ENCODE measurements at regions not wholly inside any gene's neighbourhood (a gene's known extent, or its start where the extent isn't known, plus 50 kb on each side); places are given as distances from the start of the nearest gene placed in this dataset.

- Mint-ChIP-seq H3K4me3 (no peak overlapping the region), H3K4me1 (ENCODE audit: low read depth) (no peaks in the 10 kb centered on the region), H3K36me3 (ENCODE audit: low read depth) (no peaks in the 10 kb centered on the region), H3K27ac (no peak overlapping the region), H3K27me3 (no peaks in the 10 kb centered on the region), H3K9me3 (peaks cover 8% of the 10 kb centered on the region)
- TF ChIP-seq CTCF (IDR thresholded peaks at IDR 0.05) = no peak
- CTCF ChIA-PET = no interaction called here
- ATAC-seq (no peak), DNase-seq (no peak)
- POLR2A ChIA-PET = no interaction called here
- intact Hi-C loops (cut with micrococcal nuclease) = no loop called here
Measured at GRCh38 chr9:103168254-103168653, 173.1 kb downstream of the CYLC2 start.

- ChIA-PET POLR2A (no interaction called here), CTCF (no interaction called here)
- intact Hi-C loops (cut with micrococcal nuclease) = no loop called here
- H3K9me3 Mint-ChIP-seq = peaks cover 8% of the 10 kb centered on the region
- no peak for ATAC-seq
- H3K4me1 Mint-ChIP-seq (ENCODE audit: low read depth) = no peaks in the 10 kb centered on the region
- no peaks in the 10 kb centered on the region for H3K36me3 Mint-ChIP-seq (ENCODE audit: low read depth)
- DNase-seq = no peak
- H3K4me3 Mint-ChIP-seq = no peak overlapping the region
- no peak for TF ChIP-seq CTCF (IDR thresholded peaks at IDR 0.05)
- no peak overlapping the region for H3K27ac Mint-ChIP-seq
- no peaks in the 10 kb centered on the region for H3K27me3 Mint-ChIP-seq
Measured at GRCh38 chr9:103169798-103170197, 174.7 kb downstream of the CYLC2 start.

- Mint-ChIP-seq H3K36me3 (ENCODE audit: low read depth) (no peaks in the 10 kb centered on the region), H3K4me1 (ENCODE audit: low read depth) (no peaks in the 10 kb centered on the region), H3K27ac (no peak overlapping the region), H3K27me3 (no peaks in the 10 kb centered on the region), H3K4me3 (no peak overlapping the region), H3K9me3 (no peaks in the 10 kb centered on the region)
- TF ChIP-seq CTCF (IDR thresholded peaks at IDR 0.05) = no peak
- ATAC-seq (no peak), DNase-seq (no peak)
- CTCF ChIA-PET = no interaction called here
- POLR2A ChIA-PET = no interaction called here
- intact Hi-C loops (cut with micrococcal nuclease) = no loop called here
Measured at GRCh38 chr9:103183701-103184171, 188.6 kb downstream of the CYLC2 start.

GRCh38 chr9:103186959-103187358, 191.8 kb downstream of the CYLC2 start:
- POLR2A ChIA-PET = no interaction called here
- no peaks in the 10 kb centered on the region for H3K36me3 Mint-ChIP-seq (ENCODE audit: low read depth)
- H3K4me1 Mint-ChIP-seq (ENCODE audit: low read depth) = no peaks in the 10 kb centered on the region
- intact Hi-C loops (cut with micrococcal nuclease) = no loop called here
- no peak overlapping the region for H3K4me3 Mint-ChIP-seq
- CTCF ChIA-PET = no interaction called here
- ATAC-seq (no peak), DNase-seq (no peak)
- no peaks in the 10 kb centered on the region for H3K27me3 Mint-ChIP-seq
- H3K27ac Mint-ChIP-seq = no peak overlapping the region
- TF ChIP-seq CTCF (IDR thresholded peaks at IDR 0.05) = no peak
- no peaks in the 10 kb centered on the region for H3K9me3 Mint-ChIP-seq

- no peak overlapping the region for H3K4me3 Mint-ChIP-seq
- intact Hi-C loops (cut with micrococcal nuclease) = no loop called here
- ATAC-seq (no peak), DNase-seq (no peak)
- no peak overlapping the region for H3K27ac Mint-ChIP-seq
- no peak for TF ChIP-seq CTCF (IDR thresholded peaks at IDR 0.05)
- no peaks in the 10 kb centered on the region for H3K4me1 Mint-ChIP-seq (ENCODE audit: low read depth)
- H3K27me3 Mint-ChIP-seq = no peaks in the 10 kb centered on the region
- H3K36me3 Mint-ChIP-seq (ENCODE audit: low read depth) = no peaks in the 10 kb centered on the region
- ChIA-PET POLR2A (no interaction called here), CTCF (no interaction called here)
- no peaks in the 10 kb centered on the region for H3K9me3 Mint-ChIP-seq
Measured at GRCh38 chr9:103188781-103189350, 193.7 kb downstream of the CYLC2 start.
